Lower lobe of right lung (tissue), 2 donors: ENCODE measurements at regions not wholly inside any gene's neighbourhood (a gene's known extent, or its start where the extent isn't known, plus 50 kb on each side); places are given as distances from the start of the nearest gene placed in this dataset.

Experiments used
- ATAC-seq, 2 donors: fragments of 200-7000 bp; cut with Tn5 transposase; one replicate each; pipeline ENCODE4 v1.9.1; 2020 to 2022; ENCODE audit warnings: mild to moderate bottlenecking in 2 of 2, moderate library complexity in 2 of 2
- DNase-seq: peaks from one replicate; pipeline ENCODE4 v3.0.0-alpha.2; 2020
- H3K27ac ChIP-seq: fragments of 200-600 bp; one replicate; pipeline ENCODE4 v1.8.0; 2022
- H3K27me3 ChIP-seq: fragments of 200-600 bp; one replicate; pipeline ENCODE4 v1.8.0; 2022; ENCODE audit warnings: low read depth
- H3K36me3 ChIP-seq: fragments of 200-600 bp; one replicate; pipeline ENCODE4 v1.8.0; 2022; ENCODE audit warnings: mild to moderate bottlenecking
- H3K4me1 ChIP-seq: fragments of 200-600 bp; one replicate; pipeline ENCODE4 v1.8.0; 2022
- H3K4me3 ChIP-seq: fragments of 200-600 bp; one replicate; pipeline ENCODE4 v1.8.0; 2022; ENCODE audit warnings: mild to moderate bottlenecking
- H3K9me3 ChIP-seq: fragments of 200-600 bp; one replicate; pipeline ENCODE4 v1.8.0; 2022
- CTCF ChIP-seq: fragments of 200-600 bp; IDR thresholded peaks from one replicate; pipeline ENCODE4 v1.8.0; 2022; ENCODE audit warnings: antibody characterized with exemption, mild to moderate bottlenecking
- intact Hi-C: fragments of 100-400 bp; cut with DNase I; formaldehyde crosslinking; loops from one replicate; pipeline ENCODE4 v1.11.0; 2022
- donor health status: DM: no; HTN: yes; CAD: no; lungs with severe emphysema.

GRCh38 chr5:114238771-114239313 is 123.0 kb upstream of the KCNN2 start:
- Histone ChIP-seq H3K27me3 (no peaks in the 10 kb centered on the region), H3K4me1 (no peaks in the 10 kb centered on the region), H3K27ac (no peak overlapping the region), H3K36me3 (no peaks in the 10 kb centered on the region), H3K9me3 (no peaks in the 10 kb centered on the region), H3K4me3 (no peak overlapping the region)
- intact Hi-C loops: no loop called here
- DNase-seq (no peak), ATAC-seq (no peak)
- TF ChIP-seq CTCF: no peak

- intact Hi-C loops: no loop called here
- ATAC-seq (no peak), DNase-seq (no peak)
- Histone ChIP-seq H3K9me3 (no peaks in the 10 kb centered on the region), H3K27ac (no peak overlapping the region), H3K36me3 (no peaks in the 10 kb centered on the region), H3K4me3 (no peak overlapping the region), H3K27me3 (no peaks in the 10 kb centered on the region), H3K4me1 (no peaks in the 10 kb centered on the region)
- TF ChIP-seq CTCF: no peak
Measured at GRCh38 chr5:114243281-114243971, 118.4 kb upstream of the KCNN2 start.

GRCh38 chr5:114243972-114244317 is 117.9 kb upstream of the KCNN2 start:
- ATAC-seq (no peak), DNase-seq (no peak)
- Histone ChIP-seq H3K36me3 (no peaks in the 10 kb centered on the region), H3K9me3 (no peaks in the 10 kb centered on the region), H3K27me3 (no peaks in the 10 kb centered on the region), H3K4me1 (no peaks in the 10 kb centered on the region), H3K27ac (no peak overlapping the region), H3K4me3 (no peak overlapping the region)
- intact Hi-C loops: no loop called here
- TF ChIP-seq CTCF: no peak

- no peak for ATAC-seq
- H3K4me1 ChIP-seq: no peaks in the 10 kb centered on the region
- no peaks in the 10 kb centered on the region for H3K9me3 ChIP-seq
- no peak for TF ChIP-seq CTCF
- no peaks in the 10 kb centered on the region for H3K27me3 ChIP-seq
- no peak overlapping the region for H3K27ac ChIP-seq
- intact Hi-C loops: no loop called here
- no peak for DNase-seq
- no peak overlapping the region for H3K4me3 ChIP-seq
- H3K36me3 ChIP-seq: no peaks in the 10 kb centered on the region
Measured at GRCh38 chr5:114249823-114250222, 112.0 kb upstream of the KCNN2 start.

- Histone ChIP-seq H3K27me3 (no peaks in the 10 kb centered on the region), H3K27ac (no peak overlapping the region), H3K4me3 (no peak overlapping the region), H3K4me1 (no peaks in the 10 kb centered on the region), H3K9me3 (no peaks in the 10 kb centered on the region), H3K36me3 (no peaks in the 10 kb centered on the region)
- TF ChIP-seq CTCF: no peak
- ATAC-seq: no peak
- DNase-seq: no peak
- intact Hi-C loops: no loop called here
Measured at GRCh38 chr5:114250536-114250935, 111.3 kb upstream of the KCNN2 start.
